ENCODE measurements at regions not wholly inside any gene's neighbourhood (a gene's known extent, or its start where the extent isn't known, plus 50 kb on each side); places are given as distances from the start of the nearest gene placed in this dataset.

DNA sequence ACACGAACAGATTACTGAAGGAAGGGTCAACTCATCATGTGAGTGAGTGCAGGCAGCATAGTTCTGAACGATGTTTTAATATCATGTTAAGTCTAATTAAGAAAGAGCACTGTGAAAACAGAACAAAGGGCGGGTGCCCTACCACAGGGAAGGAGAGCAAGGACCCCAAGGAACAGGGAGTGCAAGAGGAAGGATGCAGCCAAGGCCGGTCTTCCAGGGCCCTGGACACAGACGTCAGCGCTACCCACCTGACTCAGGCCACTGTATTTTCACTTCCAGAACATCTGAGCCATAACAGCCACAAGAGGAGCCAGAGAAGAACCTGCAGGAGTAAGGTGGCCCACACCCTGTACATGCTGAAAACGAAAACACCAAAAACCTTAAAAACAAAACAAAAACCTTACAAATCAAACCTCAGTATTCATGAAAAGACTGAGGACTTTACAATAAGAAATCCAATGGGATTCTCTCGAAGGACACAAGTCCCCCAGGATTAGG is 506.1 kb upstream of the AKR1E2 start:
- H2AFZ ChIP-seq (ENCODE audit: low read depth, low read length) = no peak overlapping the region
- no peaks in the 10 kb centered on the region for H3K9me3 ChIP-seq (ENCODE audit: insufficient read depth, low read depth, low read length)
- H3K36me3 ChIP-seq (ENCODE audit: insufficient read depth, low read length) = no peaks in the 10 kb centered on the region
- no peak overlapping the region for H3K4me2 ChIP-seq (ENCODE audit: low read length)
- H3K4me1 ChIP-seq (ENCODE audit: insufficient read depth, low read length) = peaks cover 3% of the 10 kb centered on the region
- no peak overlapping the region for H3K9ac ChIP-seq (ENCODE audit: low read length)
- H3K27me3 ChIP-seq (ENCODE audit: insufficient read depth, low read length) = no peaks in the 10 kb centered on the region
- Mint-ChIP-seq H3K27me3 (ENCODE audit: low read depth, unreplicated experiment) (no peaks in the 10 kb centered on the region), H3K4me1 (ENCODE audit: low read depth, unreplicated experiment) (peaks cover 13% of the 10 kb centered on the region), H3K9me3 (ENCODE audit: unreplicated experiment) (no peaks in the 10 kb centered on the region), H3K27ac (ENCODE audit: unreplicated experiment) (no peak overlapping the region), H3K4me3 (ENCODE audit: unreplicated experiment) (no peak overlapping the region), H3K36me3 (ENCODE audit: low read depth, unreplicated experiment) (no peaks in the 10 kb centered on the region)
- H3K27ac ChIP-seq (ENCODE audit: low read depth, low read length) = no peak overlapping the region
- H3K79me2 ChIP-seq (ENCODE audit: insufficient read depth, low read length) = no peaks in the 10 kb centered on the region
- no peak for DNase-seq (ENCODE audit: low read depth)
- TF ChIP-seq EZH2 (IDR thresholded peaks at IDR 0.05; ENCODE audit: insufficient read depth, low read length) (no peak), CTCF (IDR thresholded peaks at IDR 0.05; ENCODE audit: insufficient read depth, low read depth, low read length) (no peak)
- no peak for FAIRE-seq
- no peaks in the 10 kb centered on the region for H4K20me1 ChIP-seq (ENCODE audit: insufficient read depth, low read length)
- no peak overlapping the region for H3K4me3 ChIP-seq (ENCODE audit: insufficient read depth, low read depth, low read length)

DNA sequence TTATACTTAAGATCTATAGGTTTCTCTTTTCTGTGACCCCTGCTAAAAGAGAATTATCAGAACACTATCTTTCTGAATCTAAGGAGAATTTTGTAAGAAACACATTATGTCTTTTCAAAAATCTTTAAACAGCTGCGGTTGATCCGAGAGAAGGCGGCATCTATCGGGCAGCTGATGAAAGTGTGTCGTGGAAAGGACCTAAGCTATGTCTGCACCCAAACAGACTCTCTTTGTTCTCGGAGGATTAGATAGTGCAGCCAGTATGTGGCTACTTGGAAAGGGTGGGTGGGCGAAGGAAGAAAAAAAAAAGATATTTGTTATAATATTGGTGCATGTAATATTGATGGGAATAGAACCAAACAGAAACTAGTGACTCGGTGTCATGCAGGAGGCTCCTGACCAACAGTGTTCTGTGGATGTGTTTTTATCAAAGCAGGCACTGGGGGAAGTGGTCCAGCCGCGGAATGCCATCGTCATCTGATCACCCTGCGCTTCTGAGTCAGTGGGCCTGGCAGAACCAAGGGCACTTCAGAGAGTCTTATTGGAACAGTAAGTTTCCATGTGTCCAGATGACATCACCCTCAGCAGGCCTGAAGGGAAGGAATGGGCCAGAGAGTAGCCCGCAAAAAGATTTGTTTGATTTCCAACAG is 509.7 kb upstream of the AKR1E2 start:
- DNase-seq (ENCODE audit: low read depth) (peak; percentile 95), FAIRE-seq (peak; percentile 64)
- Histone ChIP-seq H3K9ac (ENCODE audit: low read length) (peak overlapping the region; percentile 55), H3K4me2 (ENCODE audit: low read length) (peak overlapping the region; percentile 68), H3K36me3 (ENCODE audit: insufficient read depth, low read length) (no peaks in the 10 kb centered on the region), H3K27me3 (ENCODE audit: insufficient read depth, low read length) (no peaks in the 10 kb centered on the region), H3K9me3 (ENCODE audit: insufficient read depth, low read depth, low read length) (no peaks in the 10 kb centered on the region), H3K79me2 (ENCODE audit: insufficient read depth, low read length) (no peaks in the 10 kb centered on the region), H3K4me1 (ENCODE audit: insufficient read depth, low read length) (peaks cover 3% of the 10 kb centered on the region), H4K20me1 (ENCODE audit: insufficient read depth, low read length) (no peaks in the 10 kb centered on the region), H3K27ac (ENCODE audit: low read depth, low read length) (peak overlapping the region; percentile 73), H2AFZ (ENCODE audit: low read depth, low read length) (no peak overlapping the region), H3K4me3 (ENCODE audit: insufficient read depth, low read depth, low read length) (no peak overlapping the region)
- H3K27ac Mint-ChIP-seq (ENCODE audit: unreplicated experiment) = peak overlapping the region; percentile 81
- H3K4me3 Mint-ChIP-seq (ENCODE audit: unreplicated experiment) = no peak overlapping the region
- no peaks in the 10 kb centered on the region for H3K27me3 Mint-ChIP-seq (ENCODE audit: low read depth, unreplicated experiment)
- TF ChIP-seq CTCF (IDR thresholded peaks at IDR 0.05; ENCODE audit: insufficient read depth, low read depth, low read length) (peak; percentile 9), EZH2 (IDR thresholded peaks at IDR 0.05; ENCODE audit: insufficient read depth, low read length) (no peak)
- no peaks in the 10 kb centered on the region for H3K36me3 Mint-ChIP-seq (ENCODE audit: low read depth, unreplicated experiment)
- peaks cover 13% of the 10 kb centered on the region for H3K4me1 Mint-ChIP-seq (ENCODE audit: low read depth, unreplicated experiment)
- H3K9me3 Mint-ChIP-seq (ENCODE audit: unreplicated experiment) = no peaks in the 10 kb centered on the region

DNA sequence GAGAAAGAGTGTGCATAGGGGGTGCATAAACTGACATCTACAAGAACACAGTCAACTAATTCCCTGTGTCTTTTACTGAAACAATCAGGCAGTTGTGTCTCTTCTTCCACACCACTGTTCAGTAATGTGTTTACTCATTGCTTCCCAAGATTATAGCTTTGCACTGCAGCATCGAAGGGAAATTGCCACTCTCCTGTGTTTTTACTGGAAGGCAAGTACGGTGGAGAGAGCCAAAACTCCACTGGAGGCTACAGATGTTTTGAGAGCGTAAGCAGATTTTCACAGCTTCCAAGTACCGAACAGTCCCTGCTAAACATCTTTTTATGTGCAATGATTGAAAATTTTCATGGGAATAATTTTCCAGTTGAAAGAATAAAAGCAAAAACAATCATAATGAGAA is 510.5 kb upstream of the AKR1E2 start:
- no peaks in the 10 kb centered on the region for H3K9me3 ChIP-seq (ENCODE audit: insufficient read depth, low read depth, low read length)
- H3K9ac ChIP-seq (ENCODE audit: low read length) = peak overlapping the region; percentile 55
- H3K27me3 ChIP-seq (ENCODE audit: insufficient read depth, low read length) = no peaks in the 10 kb centered on the region
- H3K27ac ChIP-seq (ENCODE audit: low read depth, low read length) = peak overlapping the region; percentile 73
- H3K4me1 ChIP-seq (ENCODE audit: insufficient read depth, low read length) = peaks cover 3% of the 10 kb centered on the region
- H2AFZ ChIP-seq (ENCODE audit: low read depth, low read length) = peak overlapping the region; percentile 12
- FAIRE-seq (no peak), DNase-seq (ENCODE audit: low read depth) (peak; percentile 69)
- peaks cover 13% of the 10 kb centered on the region for H3K4me1 Mint-ChIP-seq (ENCODE audit: low read depth, unreplicated experiment)
- no peak overlapping the region for H3K4me3 Mint-ChIP-seq (ENCODE audit: unreplicated experiment)
- no peaks in the 10 kb centered on the region for H4K20me1 ChIP-seq (ENCODE audit: insufficient read depth, low read length)
- no peak overlapping the region for H3K4me3 ChIP-seq (ENCODE audit: insufficient read depth, low read depth, low read length)
- TF ChIP-seq EZH2 (IDR thresholded peaks at IDR 0.05; ENCODE audit: insufficient read depth, low read length) (no peak), CTCF (IDR thresholded peaks at IDR 0.05; ENCODE audit: insufficient read depth, low read depth, low read length) (no peak)
- no peaks in the 10 kb centered on the region for H3K9me3 Mint-ChIP-seq (ENCODE audit: unreplicated experiment)
- H3K27me3 Mint-ChIP-seq (ENCODE audit: low read depth, unreplicated experiment) = no peaks in the 10 kb centered on the region
- no peaks in the 10 kb centered on the region for H3K36me3 ChIP-seq (ENCODE audit: insufficient read depth, low read length)
- H3K36me3 Mint-ChIP-seq (ENCODE audit: low read depth, unreplicated experiment) = no peaks in the 10 kb centered on the region
- peak overlapping the region; percentile 68 for H3K4me2 ChIP-seq (ENCODE audit: low read length)
- no peaks in the 10 kb centered on the region for H3K79me2 ChIP-seq (ENCODE audit: insufficient read depth, low read length)
- H3K27ac Mint-ChIP-seq (ENCODE audit: unreplicated experiment) = no peak overlapping the region
